ENCODE measurements at regions not wholly inside any gene's neighbourhood (a gene's known extent, or its start where the extent isn't known, plus 50 kb on each side); places are given as distances from the start of the nearest gene placed in this dataset.

DNA sequence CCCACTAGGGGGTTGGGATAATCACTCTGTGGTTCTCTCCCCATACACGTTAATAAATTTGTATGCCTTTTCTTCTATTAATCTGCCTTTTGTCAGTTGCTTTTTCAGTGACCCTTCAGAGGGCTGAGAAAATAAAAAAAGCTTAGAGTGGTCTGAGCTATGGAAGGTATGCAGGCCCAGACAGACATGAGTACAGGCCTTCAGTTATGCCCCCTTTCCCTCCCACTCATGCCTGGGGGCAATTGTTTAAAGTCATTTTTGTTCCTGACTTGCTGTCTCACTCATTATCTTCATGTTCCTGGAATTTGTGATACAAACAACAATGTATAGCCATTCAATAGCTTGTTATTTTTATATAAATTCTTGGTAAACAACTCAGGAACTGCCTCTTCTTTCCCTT is 170.8 kb downstream of the AKR1D1 start:
- TF ChIP-seq, protein P1, sequence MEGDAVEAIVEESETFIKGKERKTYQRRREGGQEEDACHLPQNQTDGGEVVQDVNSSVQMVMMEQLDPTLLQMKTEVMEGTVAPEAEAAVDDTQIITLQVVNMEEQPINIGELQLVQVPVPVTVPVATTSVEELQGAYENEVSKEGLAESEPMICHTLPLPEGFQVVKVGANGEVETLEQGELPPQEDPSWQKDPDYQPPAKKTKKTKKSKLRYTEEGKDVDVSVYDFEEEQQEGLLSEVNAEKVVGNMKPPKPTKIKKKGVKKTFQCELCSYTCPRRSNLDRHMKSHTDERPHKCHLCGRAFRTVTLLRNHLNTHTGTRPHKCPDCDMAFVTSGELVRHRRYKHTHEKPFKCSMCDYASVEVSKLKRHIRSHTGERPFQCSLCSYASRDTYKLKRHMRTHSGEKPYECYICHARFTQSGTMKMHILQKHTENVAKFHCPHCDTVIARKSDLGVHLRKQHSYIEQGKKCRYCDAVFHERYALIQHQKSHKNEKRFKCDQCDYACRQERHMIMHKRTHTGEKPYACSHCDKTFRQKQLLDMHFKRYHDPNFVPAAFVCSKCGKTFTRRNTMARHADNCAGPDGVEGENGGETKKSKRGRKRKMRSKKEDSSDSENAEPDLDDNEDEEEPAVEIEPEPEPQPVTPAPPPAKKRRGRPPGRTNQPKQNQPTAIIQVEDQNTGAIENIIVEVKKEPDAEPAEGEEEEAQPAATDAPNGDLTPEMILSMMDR (IDR thresholded peaks at IDR 0.05 in 4 of 5, conservative IDR thresholded peaks at IDR 0.05 in 1 of 5), result no peak
- no peak for TF ChIP-seq POLR2A (IDR thresholded peaks at IDR 0.05)
